ENCODE measurements at regions not wholly inside any gene's neighbourhood (a gene's known extent, or its start where the extent isn't known, plus 50 kb on each side); places are given as distances from the start of the nearest gene placed in this dataset.

- DNase-seq (ENCODE audit: extremely low read depth in 1 of 2, low read depth in 1 of 2), result no peak
These were observed 64.0 kb upstream of the CHRM3 start for GRCh38 chr1:239322369-239322768.

DNA sequence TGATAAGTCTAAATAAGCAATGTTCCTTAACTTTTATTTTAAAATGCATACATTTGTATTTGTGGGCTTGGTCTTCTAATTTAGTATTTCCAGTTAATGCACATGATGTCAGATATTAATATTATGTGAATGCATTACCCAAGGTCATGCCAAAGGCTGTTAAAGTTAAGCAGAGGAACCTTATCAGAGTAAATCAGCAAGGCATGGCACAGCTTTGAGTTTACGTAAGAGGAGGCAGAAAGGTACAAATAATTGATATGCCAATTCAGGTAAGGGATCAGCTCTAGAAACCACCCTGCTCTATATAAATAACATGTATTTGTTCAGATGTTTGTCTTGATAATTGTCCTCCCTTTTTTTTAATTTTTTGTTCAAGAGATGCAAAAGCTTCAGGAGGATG is 64.5 kb upstream of the CHRM3 start:
- no peak for DNase-seq (ENCODE audit: extremely low read depth in 1 of 2, low read depth in 1 of 2)

GRCh38 chr1:239317948-239318347 is 68.4 kb upstream of the CHRM3 start:
- no peak for DNase-seq (ENCODE audit: extremely low read depth in 1 of 2, low read depth in 1 of 2)

DNA sequence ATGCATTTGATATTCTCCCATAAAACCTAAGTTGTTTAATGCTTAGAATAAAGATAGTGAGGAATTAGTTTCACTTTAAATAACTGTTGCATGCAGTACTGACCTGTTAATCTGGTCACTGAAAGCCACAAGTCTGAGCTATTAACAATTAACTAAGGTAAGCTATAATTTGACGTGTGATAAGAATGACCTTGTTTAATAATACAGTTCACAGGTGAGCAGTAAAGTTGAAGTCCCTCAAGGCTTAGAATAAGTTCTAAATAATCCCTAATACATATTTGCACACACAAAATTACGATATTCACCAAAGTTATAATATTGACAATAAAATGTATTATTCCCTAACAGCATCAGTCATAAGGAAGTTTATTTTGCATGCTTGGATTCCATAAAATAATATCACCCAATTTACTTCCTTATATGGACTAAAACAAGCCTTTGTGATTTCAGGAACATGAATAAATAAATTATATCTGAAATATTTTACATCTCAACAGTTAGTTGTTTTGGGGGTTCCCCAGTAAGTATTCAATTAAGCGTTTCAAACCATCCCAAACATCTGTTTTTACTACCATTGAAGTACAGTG is 70.6 kb upstream of the CHRM3 start:
- DNase-seq (ENCODE audit: extremely low read depth in 1 of 2, low read depth in 1 of 2), result no peak

DNA sequence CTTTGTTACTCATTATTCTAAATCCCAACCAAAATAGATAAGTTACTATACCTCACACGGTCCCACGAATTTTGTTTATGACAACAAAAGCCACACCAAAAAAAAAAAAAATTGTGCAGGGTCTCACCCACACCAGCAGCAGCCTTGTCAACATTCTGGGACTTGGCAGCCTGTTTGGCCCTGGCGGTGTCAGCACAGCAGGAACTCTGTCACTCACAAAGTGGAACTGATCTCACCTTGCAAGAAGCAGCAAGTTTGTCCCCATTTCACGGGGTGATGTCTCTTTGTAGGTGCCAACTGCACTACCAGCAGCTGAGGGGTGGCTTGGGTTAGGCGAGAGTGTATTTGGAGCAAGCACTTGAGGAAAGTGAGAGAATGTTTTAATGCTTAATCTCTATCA is 75.0 kb upstream of the CHRM3 start:
- DNase-seq (ENCODE audit: extremely low read depth in 1 of 2, low read depth in 1 of 2), result no peak

DNA sequence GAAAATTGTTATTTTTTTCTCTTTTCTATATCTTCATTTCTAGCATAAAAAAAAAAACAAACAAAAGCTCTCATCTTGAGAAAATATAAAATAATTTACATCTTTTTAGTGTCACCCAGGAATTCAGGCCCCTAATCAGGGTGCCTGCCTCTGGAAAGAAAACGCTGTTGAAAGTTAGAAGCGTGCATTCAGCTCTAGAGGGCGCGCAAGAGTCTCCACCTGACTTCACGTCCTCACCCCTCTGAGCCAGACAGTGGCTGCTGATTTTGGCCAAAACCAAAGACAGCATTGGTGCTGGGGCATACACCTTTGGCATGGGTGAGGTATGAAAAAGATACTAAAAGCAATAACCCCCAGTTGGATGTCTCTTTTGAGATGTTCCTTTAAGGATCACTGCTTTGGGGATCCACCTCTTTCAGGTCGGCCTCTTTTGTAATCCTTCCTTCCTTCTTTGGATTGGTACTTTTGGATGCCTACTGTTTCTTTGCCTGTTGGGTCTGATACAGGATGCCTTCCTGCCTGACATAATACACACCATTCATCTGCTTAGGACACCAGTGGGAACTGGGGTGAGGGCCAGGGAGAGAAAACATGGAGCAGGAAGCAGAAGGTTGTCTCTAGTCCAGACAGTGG is 77.6 kb upstream of the CHRM3 start:
- DNase-seq (ENCODE audit: extremely low read depth in 1 of 2, low read depth in 1 of 2), result peak; percentile 0 to 2

DNA sequence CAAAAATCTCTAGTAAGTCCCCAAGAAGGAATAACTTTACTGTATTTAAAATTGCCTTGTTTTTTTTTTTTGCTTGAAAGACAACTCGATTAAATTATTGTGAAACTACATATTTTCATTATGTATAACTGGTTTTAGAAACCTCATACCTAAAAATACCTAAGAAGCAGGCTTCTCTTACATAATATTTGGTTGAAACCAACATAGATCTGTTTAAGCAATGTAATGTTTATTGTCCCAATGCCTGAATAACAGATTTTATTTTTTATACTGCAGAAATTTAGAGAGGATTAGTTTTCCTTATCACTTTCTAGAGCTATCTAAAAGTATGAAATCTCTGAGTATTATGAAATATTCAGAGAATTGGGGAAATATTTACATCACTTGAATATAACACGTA is 78.5 kb upstream of the CHRM3 start:
- no peak for DNase-seq (ENCODE audit: extremely low read depth in 1 of 2, low read depth in 1 of 2)

DNA sequence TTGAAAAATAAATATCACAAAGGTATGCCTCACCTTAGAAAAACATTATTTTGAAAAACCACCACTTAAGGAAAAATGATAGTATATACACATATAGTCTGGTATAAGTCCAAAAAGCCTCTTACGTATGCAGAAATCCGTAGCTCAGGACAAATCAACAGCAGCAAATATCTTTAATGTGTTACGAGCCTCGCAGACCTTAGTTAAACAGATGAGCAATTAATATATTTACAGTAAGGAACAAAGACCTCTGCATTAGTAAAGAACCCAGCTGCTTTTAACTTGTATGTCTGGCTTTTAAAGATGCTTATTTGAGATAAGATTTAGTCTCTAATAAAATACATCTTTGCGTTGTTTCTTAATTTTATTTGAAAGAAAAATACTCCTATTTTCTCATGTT is 79.9 kb upstream of the CHRM3 start:
- no peak for DNase-seq (ENCODE audit: extremely low read depth in 1 of 2, low read depth in 1 of 2)

- DNase-seq (ENCODE audit: extremely low read depth in 1 of 2, low read depth in 1 of 2), result no peak
These were observed 83.1 kb upstream of the CHRM3 start for GRCh38 chr1:239303289-239303688.

DNA sequence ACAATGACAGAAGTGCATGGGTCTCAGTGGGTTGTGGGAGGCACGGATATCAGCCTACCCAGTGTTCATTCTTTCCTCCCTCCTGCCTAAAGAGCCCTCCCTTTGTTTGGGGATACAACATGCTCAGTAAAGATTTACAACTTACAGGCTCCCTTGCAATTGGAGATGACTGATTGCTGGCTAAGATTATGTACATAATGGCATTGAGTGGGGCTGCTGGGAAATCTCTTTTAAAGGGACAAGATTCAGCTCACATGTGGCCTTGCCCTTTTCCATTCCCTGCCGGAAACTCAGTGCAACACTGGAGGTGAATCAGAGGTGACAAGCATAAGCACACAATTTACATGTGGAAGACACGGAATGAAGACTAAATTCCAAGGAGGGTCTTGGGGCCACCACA is 83.7 kb upstream of the CHRM3 start:
- no peak for DNase-seq (ENCODE audit: extremely low read depth in 1 of 2, low read depth in 1 of 2)

DNA sequence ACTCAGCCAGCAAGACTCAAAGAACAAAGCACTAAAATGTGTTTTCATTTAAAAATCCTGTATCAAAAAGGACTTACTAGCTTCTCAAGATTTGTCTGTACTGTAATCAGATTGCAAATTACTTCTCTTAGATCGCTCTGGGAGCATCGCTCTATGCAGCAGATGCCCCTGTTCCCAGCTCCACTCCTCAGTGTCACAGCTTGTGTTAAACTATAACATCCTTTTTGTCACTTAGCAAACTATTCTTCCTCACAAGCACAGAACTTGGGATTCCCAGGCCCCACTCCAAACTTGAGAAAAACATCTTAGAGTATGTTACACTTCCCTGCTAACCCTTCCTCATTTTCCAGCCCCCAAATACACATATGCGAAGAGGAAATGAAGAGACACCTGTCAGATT is 85.1 kb upstream of the CHRM3 start:
- no peak for DNase-seq (ENCODE audit: extremely low read depth in 1 of 2, low read depth in 1 of 2)

- DNase-seq (ENCODE audit: extremely low read depth in 1 of 2, low read depth in 1 of 2), result no peak
These were observed 88.5 kb upstream of the CHRM3 start for GRCh38 chr1:239297910-239298309.

GRCh38 chr1:239293350-239294110 is 92.8 kb upstream of the CHRM3 start:
- DNase-seq (ENCODE audit: extremely low read depth in 1 of 2, low read depth in 1 of 2), result no peak

DNA sequence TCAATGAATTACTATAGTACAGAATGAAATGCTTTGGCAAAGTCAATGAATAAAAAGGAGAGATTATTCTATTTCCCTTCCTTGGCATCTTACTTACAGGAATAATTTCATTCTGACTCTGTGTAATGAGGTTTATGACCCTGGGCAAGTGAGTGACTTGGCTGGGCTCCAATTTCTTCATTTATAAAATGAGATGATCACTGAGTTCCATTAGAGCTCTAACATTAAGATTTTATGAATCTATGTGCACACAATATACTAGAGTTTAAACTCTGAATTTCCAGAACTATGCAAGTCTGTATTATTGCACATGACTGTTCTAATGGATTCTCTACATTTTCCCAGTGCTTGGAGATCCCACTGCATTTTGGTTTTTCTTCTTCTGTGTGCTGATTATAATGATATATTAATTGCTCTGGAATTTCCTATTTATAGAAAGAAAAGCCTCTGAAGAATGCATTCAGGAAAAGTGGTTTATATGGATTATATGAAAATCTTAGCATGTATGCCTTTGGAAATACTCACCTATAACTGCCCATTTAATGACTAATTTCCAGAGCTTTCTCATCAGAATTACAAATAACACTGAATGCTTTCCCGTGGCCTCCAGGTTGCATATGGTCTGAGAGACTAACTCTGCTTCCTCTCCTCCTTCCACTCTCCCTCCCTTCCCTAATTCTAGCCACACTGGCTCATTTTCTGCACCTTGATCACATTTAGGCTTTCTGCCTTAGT is 97.4 kb upstream of the CHRM3 start:
- no peak for DNase-seq (ENCODE audit: extremely low read depth in 1 of 2, low read depth in 1 of 2)

- DNase-seq (ENCODE audit: extremely low read depth in 1 of 2, low read depth in 1 of 2), result no peak
These were observed 99.1 kb upstream of the CHRM3 start for GRCh38 chr1:239287296-239287695.

DNA sequence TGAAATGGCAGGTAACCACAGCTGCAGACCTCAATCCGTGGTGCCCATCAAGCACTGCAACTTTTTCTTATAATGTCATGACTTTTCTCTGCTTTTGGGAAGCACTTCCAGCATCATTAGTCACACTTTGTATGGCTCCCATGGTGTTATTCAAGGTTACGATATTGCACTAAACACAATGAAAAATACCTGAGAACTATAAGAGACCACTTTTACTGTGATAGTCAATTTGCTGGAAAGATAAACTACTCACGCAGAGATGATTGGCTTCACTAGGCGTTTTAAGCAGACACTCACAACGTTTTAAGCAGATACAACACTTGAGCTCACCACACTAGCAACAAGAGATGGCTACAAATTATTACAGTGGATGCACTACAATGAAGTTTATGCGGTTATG is 103.2 kb upstream of the CHRM3 start:
- DNase-seq (ENCODE audit: extremely low read depth in 1 of 2, low read depth in 1 of 2), result no peak

- DNase-seq (ENCODE audit: extremely low read depth in 1 of 2, low read depth in 1 of 2), result no peak
These were observed 104.0 kb upstream of the CHRM3 start for GRCh38 chr1:239282411-239282810.

DNA sequence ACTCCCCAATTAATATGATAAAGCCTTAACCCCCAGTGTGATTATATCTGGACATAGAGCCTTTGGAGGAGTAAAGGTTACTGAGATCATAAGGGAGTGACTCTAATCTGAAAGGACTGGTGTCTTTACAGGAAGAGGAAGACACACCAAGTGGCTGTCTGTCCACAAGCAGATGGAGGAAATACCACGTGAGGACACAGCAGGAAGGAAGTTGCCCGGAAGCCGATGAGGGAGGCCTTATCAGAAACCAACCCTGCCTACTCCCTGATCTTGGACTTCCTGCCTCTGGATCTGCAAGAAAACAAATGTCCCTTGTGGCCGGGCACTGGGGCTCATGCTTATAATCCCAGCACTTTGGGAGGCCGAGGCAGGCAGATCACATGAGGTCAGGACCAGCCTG is 110.3 kb upstream of the CHRM3 start:
- no peak for DNase-seq (ENCODE audit: extremely low read depth in 1 of 2, low read depth in 1 of 2)

DNA sequence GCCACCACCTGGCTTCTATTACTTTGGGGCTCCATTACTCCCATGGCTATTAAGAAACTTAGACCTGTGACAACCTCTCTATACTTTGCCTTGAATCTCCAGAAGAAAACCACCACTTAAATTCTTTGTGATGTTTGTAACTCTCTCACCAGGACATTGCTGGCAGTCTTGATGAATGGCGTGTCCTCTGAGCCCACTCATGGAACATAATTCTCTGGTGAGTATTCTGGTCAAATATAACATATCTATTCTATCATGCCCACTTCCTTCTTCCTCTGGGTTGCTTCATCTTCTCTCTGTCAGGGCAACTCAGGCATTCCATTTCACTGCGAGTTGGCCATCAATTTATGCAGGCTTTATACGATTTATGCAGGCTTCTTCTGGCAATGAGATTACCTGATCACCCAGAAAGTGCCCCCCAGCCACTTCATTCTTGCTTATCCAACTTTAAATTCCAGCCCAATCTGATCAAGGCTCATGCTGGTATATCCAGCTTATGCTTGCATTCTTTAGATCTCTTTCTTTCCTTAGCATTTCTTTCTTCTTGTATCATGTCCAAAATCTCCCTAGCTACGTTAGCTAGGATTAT is 112.0 kb upstream of the CHRM3 start:
- no peak for DNase-seq (ENCODE audit: extremely low read depth in 1 of 2, low read depth in 1 of 2)

- no peak for DNase-seq (ENCODE audit: extremely low read depth in 1 of 2, low read depth in 1 of 2)
These were observed 115.9 kb upstream of the CHRM3 start for GRCh38 chr1:239270509-239270908.

- no peak for DNase-seq (ENCODE audit: extremely low read depth in 1 of 2, low read depth in 1 of 2)
These were observed 116.7 kb upstream of the CHRM3 start for GRCh38 chr1:239269706-239270105.
